HepG2 (cell line): ENCODE measurements at regions not wholly inside any gene's neighbourhood (a gene's known extent, or its start where the extent isn't known, plus 50 kb on each side); places are given as distances from the start of the nearest gene placed in this dataset.
A peak's percentile ranks its signal among the peaks of the same experiment; 100 is the strongest.

Source experiments
- CTCF ChIP-seq: sonication (generic); formaldehyde crosslinking; IDR thresholded peaks from 2 replicates; pipeline ENCODE4 v1.5.0; 2020; ENCODE audit warnings: mild to moderate bottlenecking, missing genetic modification reagents, moderate library complexity
- GFI1 ChIP-seq: sonication (generic); formaldehyde crosslinking; IDR thresholded peaks from 2 replicates; pipeline ENCODE4 v1.5.0; 2020; ENCODE audit warnings: missing genetic modification reagents, mild to moderate bottlenecking, borderline replicate concordance
- HIVEP1 ChIP-seq: sonication (generic); formaldehyde crosslinking; IDR thresholded peaks from 2 replicates; pipeline ENCODE4 v1.4.0; 2020; ENCODE audit warnings: mild to moderate bottlenecking, missing genetic modification reagents
- HNRNPUL1 ChIP-seq: fragments of 200-400 bp; formaldehyde crosslinking; IDR thresholded peaks from 2 replicates; pipeline ENCODE4 v1.6.1; 2017; ENCODE audit warnings: low read depth, mild to moderate bottlenecking, low read length, moderate library complexity
- KLF15 ChIP-seq: sonication (generic); formaldehyde crosslinking; IDR thresholded peaks from 2 replicates; pipeline ENCODE4 v1.8.1; 2023; ENCODE audit warnings: borderline replicate concordance, mild to moderate bottlenecking, inconsistent platforms, missing genetic modification reagents, mixed read lengths
- LCORL ChIP-seq, 2 experiments: fragments of 450-650 bp in 1 of 2; sonication (generic) in 1 of 2; formaldehyde crosslinking in 1 of 2; IDR thresholded peaks; 2 replicates each; pipeline versions ENCODE4 v1.5.0 to v1.6.1; 2017 to 2020; ENCODE audit warnings: antibody characterized with exemption in 1 of 2, missing genetic modification reagents in 1 of 2
- LRRFIP1 ChIP-seq: sonication (generic); formaldehyde crosslinking; conservative IDR thresholded peaks from 2 replicates; pipeline ENCODE4 v1.4.0; 2020; ENCODE audit warnings: missing genetic modification reagents
- MEIS2 ChIP-seq: sonication (generic); formaldehyde crosslinking; IDR thresholded peaks from 2 replicates; pipeline ENCODE4 v1.9.0; 2021; ENCODE audit warnings: mild to moderate bottlenecking, missing genetic modification reagents
- PAXIP1 ChIP-seq: sonication (generic); formaldehyde crosslinking; conservative IDR thresholded peaks from 2 replicates; pipeline ENCODE4 v1.4.0; 2020; ENCODE audit warnings: mild to moderate bottlenecking, missing genetic modification reagents, moderate library complexity
- PCBP1 ChIP-seq: fragments of 200-400 bp; formaldehyde crosslinking; IDR thresholded peaks from 2 replicates; pipeline ENCODE4 v1.6.1; 2017; ENCODE audit warnings: mild to moderate bottlenecking, low read depth, low read length, borderline replicate concordance
- RAD51 ChIP-seq: fragments of 450-650 bp; IDR thresholded peaks from 2 replicates; pipeline ENCODE4 v1.6.1; 2016; ENCODE audit warnings: borderline replicate concordance
- RBM22 ChIP-seq: fragments of 200-400 bp; formaldehyde crosslinking; optimal IDR thresholded peaks from 2 replicates; pipeline ENCODE3; 2017; ENCODE audit warnings: mild to moderate bottlenecking, low read length, moderate library complexity
- SALL1 ChIP-seq: sonication (generic); formaldehyde crosslinking; IDR thresholded peaks from 2 replicates; pipeline ENCODE4 v1.8.0; 2022; ENCODE audit warnings: mild to moderate bottlenecking, missing genetic modification reagents
- SCMH1 ChIP-seq: sonication (generic); formaldehyde crosslinking; IDR thresholded peaks from 2 replicates; pipeline ENCODE4 v1.9.0; 2021; ENCODE audit warnings: missing genetic modification reagents, mild to moderate bottlenecking, borderline replicate concordance
- SP2 ChIP-seq: sonication (generic); formaldehyde crosslinking; IDR thresholded peaks from 2 replicates; pipeline ENCODE4 v1.5.1; 2020; ENCODE audit warnings: mild to moderate bottlenecking, missing genetic modification reagents
- U2AF2 ChIP-seq: fragments of 200-400 bp; formaldehyde crosslinking; IDR thresholded peaks from 2 replicates; pipeline ENCODE4 v1.6.1; 2017; ENCODE audit warnings: low read depth, mild to moderate bottlenecking, low read length
- ZNF10 ChIP-seq: sonication (generic); formaldehyde crosslinking; IDR thresholded peaks from 2 replicates; pipeline ENCODE4 v1.4.0; 2020; ENCODE audit warnings: mild to moderate bottlenecking, low read depth, missing genetic modification reagents, borderline replicate concordance
- ZNF160 ChIP-seq: sonication (generic); formaldehyde crosslinking; IDR thresholded peaks from 2 replicates; pipeline ENCODE4 v1.8.0; 2022; ENCODE audit warnings: mild to moderate bottlenecking, inconsistent platforms, missing genetic modification reagents
- ZNF234 ChIP-seq: sonication (generic); formaldehyde crosslinking; conservative IDR thresholded peaks from 2 replicates; pipeline ENCODE4 v1.5.1; 2020; ENCODE audit warnings: mild to moderate bottlenecking, missing genetic modification reagents
- ZNF3 ChIP-seq: IDR thresholded peaks from 2 replicates; pipeline ENCODE4 v1.7.0; 2017; ENCODE audit warnings: inconsistent platforms
- ZNF564 ChIP-seq: sonication (generic); formaldehyde crosslinking; IDR thresholded peaks from 2 replicates; pipeline ENCODE4 v1.8.1; 2023; ENCODE audit warnings: mild to moderate bottlenecking, missing genetic modification reagents
- ZNF777 ChIP-seq: sonication (generic); formaldehyde crosslinking; IDR thresholded peaks from 2 replicates; pipeline ENCODE4 v1.4.0; 2020; ENCODE audit warnings: missing genetic modification reagents
- ZSCAN29 ChIP-seq: sonication (generic); formaldehyde crosslinking; conservative IDR thresholded peaks from 2 replicates; pipeline ENCODE4 v1.4.0; 2020; ENCODE audit warnings: mild to moderate bottlenecking, missing genetic modification reagents

- TF ChIP-seq LCORL (IDR thresholded peaks at IDR 0.05) (no peak), LCORL (CRISPR knock-in tag; IDR thresholded peaks at IDR 0.05) (peak; percentile 97), ZNF3 (CRISPR knock-in tag) (no peak), ZNF234 (CRISPR knock-in tag) (no peak), ZNF160 (CRISPR knock-in tag) (no peak; the same call in 1 of the 2 replicates), HIVEP1 (CRISPR knock-in tag) (no peak), SP2 (CRISPR knock-in tag) (no peak), SALL1 (CRISPR knock-in tag) (peak; percentile 95), GFI1 (peak; percentile 88), KLF15 (no peak), SCMH1 (CRISPR knock-in tag) (no peak), ZNF777 (no peak), HNRNPUL1 (no peak; the same call in 1 of the 2 replicates), ZSCAN29 (peak; percentile 49; the same call in 1 of the 2 replicates), MEIS2 (CRISPR knock-in tag) (peak; percentile 98), U2AF2 (no peak), ZNF10 (CRISPR knock-in tag) (no peak), RAD51 (no peak), ZNF564 (CRISPR knock-in tag) (no peak), RBM22 (no peak), LRRFIP1 (CRISPR knock-in tag) (no peak), PCBP1 (no peak), PAXIP1 (CRISPR knock-in tag) (peak; percentile 99), CTCF (CRISPR knock-in tag) (no peak)
Observed at GRCh38 chr20:53652090-53652858, 58.6 kb upstream of the ZNF217 start (continued).
